BLaER1 (cell line): ENCODE measurements at regions not wholly inside any gene's neighbourhood (a gene's known extent, or its start where the extent isn't known, plus 50 kb on each side); places are given as distances from the start of the nearest gene placed in this dataset.

ENCODE experiments used
- H3K27ac ChIP-seq: shearing (Covaris generic); formaldehyde crosslinking; 2 replicates; pipeline ENCODE4 v1.8.1; 2022
- H3K27me3 ChIP-seq: shearing (Covaris generic); formaldehyde crosslinking; 2 replicates; pipeline ENCODE4 v1.8.1; 2022
- H3K36me3 ChIP-seq: shearing (Covaris generic); formaldehyde crosslinking; 2 replicates; pipeline ENCODE4 v1.8.1; 2022
- H3K4me1 ChIP-seq: shearing (Covaris generic); formaldehyde crosslinking; 2 replicates; pipeline ENCODE4 v1.8.1; 2022
- H3K4me2 ChIP-seq: shearing (Covaris generic); formaldehyde crosslinking; 2 replicates; pipeline ENCODE4 v1.8.1; 2022
- H3K4me3 ChIP-seq: shearing (Covaris generic); formaldehyde crosslinking; 2 replicates; pipeline ENCODE4 v1.8.1; 2022
- H3K9ac ChIP-seq: shearing (Covaris generic); formaldehyde crosslinking; 2 replicates; pipeline ENCODE4 v1.8.1; 2022
- H3K9me3 ChIP-seq: shearing (Covaris generic); formaldehyde crosslinking; 2 replicates; pipeline ENCODE4 v1.8.1; 2022
- H4K20me1 ChIP-seq: shearing (Covaris generic); formaldehyde crosslinking; 2 replicates; pipeline ENCODE4 v1.8.1; 2022
- Cebpa-rat ChIP-seq: shearing (Covaris generic); IDR thresholded peaks from 2 replicates; pipeline ENCODE4 v1.8.1; 2022

DNA sequence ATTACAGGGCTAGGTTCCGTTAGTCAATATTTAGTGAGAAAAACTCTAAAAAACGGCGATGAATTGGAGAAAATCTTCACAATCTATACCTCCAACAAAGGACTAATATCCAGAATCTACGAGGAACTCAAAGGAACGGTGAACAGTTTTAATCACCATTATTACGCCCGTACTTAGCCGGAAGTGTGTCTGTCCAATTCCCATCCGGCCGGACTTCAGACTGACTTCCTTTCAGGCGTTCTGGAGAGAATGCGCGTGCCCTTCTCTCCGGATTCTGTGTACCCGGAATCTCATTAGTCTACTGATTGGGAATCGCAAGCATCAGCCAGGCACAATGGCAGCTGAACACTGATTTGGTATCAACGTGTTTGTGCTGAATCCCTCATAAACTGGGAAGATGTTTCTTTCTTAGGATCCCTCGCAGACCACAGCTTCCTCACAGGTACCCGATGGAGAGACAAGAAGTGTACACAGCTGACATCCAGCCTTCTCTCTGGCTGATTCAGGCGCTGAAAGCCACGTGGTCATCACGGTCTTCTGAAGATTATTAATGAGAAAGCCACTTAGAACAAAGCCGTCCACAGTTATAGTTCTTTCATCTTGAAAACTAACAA is 239.9 kb downstream of the ZNF516 start:
- Histone ChIP-seq H3K4me2 (no peak overlapping the region), H4K20me1 (no peaks in the 10 kb centered on the region), H3K27ac (no peak overlapping the region), H3K9ac (no peak overlapping the region), H3K9me3 (no peaks in the 10 kb centered on the region), H3K36me3 (no peaks in the 10 kb centered on the region), H3K4me3 (no peak overlapping the region), H3K4me1 (no peaks in the 10 kb centered on the region), H3K27me3 (no peaks in the 10 kb centered on the region)
- TF ChIP-seq Cebpa-rat = no peak

GRCh38 chr18:76252880-76253279 is 242.2 kb downstream of the ZNF516 start:
- Histone ChIP-seq H3K4me3 (no peak overlapping the region), H3K27ac (no peak overlapping the region), H3K4me2 (no peak overlapping the region), H3K4me1 (no peaks in the 10 kb centered on the region), H3K9me3 (no peaks in the 10 kb centered on the region), H4K20me1 (no peaks in the 10 kb centered on the region), H3K36me3 (no peaks in the 10 kb centered on the region), H3K9ac (no peak overlapping the region), H3K27me3 (no peaks in the 10 kb centered on the region)
- no peak for TF ChIP-seq Cebpa-rat

DNA sequence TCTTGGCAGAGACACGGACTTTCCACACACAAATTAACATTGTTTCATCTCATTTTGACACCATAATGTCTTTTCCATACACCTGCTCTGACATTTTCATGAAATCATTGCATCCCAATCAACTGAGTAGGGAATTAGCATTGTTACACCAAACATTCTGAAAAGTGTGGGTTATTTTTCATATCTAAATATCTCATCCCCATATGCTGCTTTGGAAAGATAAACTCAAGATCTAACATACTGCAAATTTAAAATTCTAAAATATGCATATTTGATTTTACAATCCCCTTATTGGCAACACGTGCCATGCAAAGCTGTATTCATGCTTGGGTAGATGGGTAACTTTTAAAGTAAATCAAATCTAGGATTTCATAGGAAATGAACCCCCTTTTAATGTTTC is 242.9 kb downstream of the ZNF516 start:
- Histone ChIP-seq H3K36me3 (no peaks in the 10 kb centered on the region), H3K9me3 (no peaks in the 10 kb centered on the region), H3K4me1 (no peaks in the 10 kb centered on the region), H3K4me3 (no peak overlapping the region), H3K27me3 (no peaks in the 10 kb centered on the region), H3K4me2 (no peak overlapping the region), H4K20me1 (no peaks in the 10 kb centered on the region), H3K9ac (no peak overlapping the region), H3K27ac (no peak overlapping the region)
- TF ChIP-seq Cebpa-rat = no peak

GRCh38 chr18:76251691-76252090 is 243.4 kb downstream of the ZNF516 start:
- no peaks in the 10 kb centered on the region for H3K4me1 ChIP-seq
- H3K27me3 ChIP-seq = no peaks in the 10 kb centered on the region
- no peak overlapping the region for H3K4me3 ChIP-seq
- no peaks in the 10 kb centered on the region for H4K20me1 ChIP-seq
- H3K4me2 ChIP-seq = no peak overlapping the region
- no peaks in the 10 kb centered on the region for H3K9me3 ChIP-seq
- no peak overlapping the region for H3K27ac ChIP-seq
- no peak for TF ChIP-seq Cebpa-rat
- H3K9ac ChIP-seq = no peak overlapping the region
- H3K36me3 ChIP-seq = no peaks in the 10 kb centered on the region

DNA sequence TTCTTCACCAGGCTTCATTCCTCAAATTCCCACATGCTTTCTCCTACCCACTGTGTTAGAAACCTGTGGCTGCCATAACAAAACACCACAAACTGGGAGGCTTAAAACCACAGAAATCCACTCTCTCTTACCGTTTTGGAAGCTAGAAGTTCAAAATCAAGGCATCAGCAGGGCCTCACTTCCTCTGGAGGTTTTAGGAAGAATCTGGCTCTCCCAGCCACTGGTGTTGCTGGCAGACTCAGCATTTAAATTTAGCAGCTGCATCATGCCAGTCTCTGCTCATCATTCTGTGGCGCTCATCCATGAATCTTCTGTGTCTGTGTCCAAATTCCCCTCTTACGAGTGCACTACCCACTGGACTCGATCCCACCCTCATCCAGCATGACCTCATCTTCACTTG is 248.5 kb downstream of the ZNF516 start:
- H3K36me3 ChIP-seq = no peaks in the 10 kb centered on the region
- H3K9ac ChIP-seq = no peak overlapping the region
- no peak overlapping the region for H3K4me2 ChIP-seq
- no peaks in the 10 kb centered on the region for H4K20me1 ChIP-seq
- no peak overlapping the region for H3K4me3 ChIP-seq
- H3K4me1 ChIP-seq = no peaks in the 10 kb centered on the region
- TF ChIP-seq Cebpa-rat = no peak
- H3K27ac ChIP-seq = no peak overlapping the region
- H3K9me3 ChIP-seq = no peaks in the 10 kb centered on the region
- H3K27me3 ChIP-seq = no peaks in the 10 kb centered on the region

- H3K27me3 ChIP-seq = no peaks in the 10 kb centered on the region
Measured at GRCh38 chr18:76234676-76235060, 260.4 kb downstream of the ZNF516 start.

GRCh38 chr18:76233876-76234675 is 261.0 kb downstream of the ZNF516 start:
- Histone ChIP-seq H3K36me3 (no peaks in the 10 kb centered on the region), H3K27me3 (no peaks in the 10 kb centered on the region), H3K9ac (no peak overlapping the region), H4K20me1 (no peaks in the 10 kb centered on the region), H3K4me3 (no peak overlapping the region), H3K9me3 (peaks cover 16% of the 10 kb centered on the region), H3K4me2 (no peak overlapping the region), H3K27ac (no peak overlapping the region), H3K4me1 (no peaks in the 10 kb centered on the region)
- no peak for TF ChIP-seq Cebpa-rat

More at GRCh38 chr18:76234676-76235060, 260.4 kb downstream of the ZNF516 start:
- Histone ChIP-seq H3K9ac (no peak overlapping the region), H3K27ac (no peak overlapping the region), H3K36me3 (no peaks in the 10 kb centered on the region), H3K4me1 (no peaks in the 10 kb centered on the region), H3K9me3 (peaks cover 16% of the 10 kb centered on the region), H3K4me2 (no peak overlapping the region), H4K20me1 (no peaks in the 10 kb centered on the region), H3K4me3 (no peak overlapping the region)
- TF ChIP-seq Cebpa-rat = no peak

DNA sequence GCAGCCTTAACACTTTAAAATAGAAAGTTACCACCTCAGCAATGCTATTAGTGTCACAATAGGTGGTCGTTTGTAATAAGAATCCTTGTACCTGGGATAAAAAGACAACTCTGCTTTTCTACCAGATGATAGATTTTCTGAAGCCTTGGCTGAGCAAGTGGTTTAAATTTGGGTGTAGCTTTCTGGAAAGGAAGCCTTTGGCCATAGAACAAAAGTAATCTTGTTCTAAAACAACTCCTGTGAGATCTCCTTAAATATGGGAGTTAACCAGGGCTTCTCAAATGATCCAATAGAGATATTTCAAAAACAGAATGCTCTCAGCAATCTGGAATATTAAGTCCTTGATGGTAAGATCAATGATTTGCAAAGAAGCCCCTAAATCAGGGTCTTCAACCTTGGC is 261.6 kb downstream of the ZNF516 start:
- Histone ChIP-seq H3K4me3 (no peak overlapping the region), H3K9me3 (peaks cover 13% of the 10 kb centered on the region), H3K9ac (no peak overlapping the region), H3K36me3 (no peaks in the 10 kb centered on the region), H3K27me3 (no peaks in the 10 kb centered on the region), H3K27ac (no peak overlapping the region), H3K4me2 (no peak overlapping the region), H4K20me1 (no peaks in the 10 kb centered on the region), H3K4me1 (no peaks in the 10 kb centered on the region)
- no peak for TF ChIP-seq Cebpa-rat

DNA sequence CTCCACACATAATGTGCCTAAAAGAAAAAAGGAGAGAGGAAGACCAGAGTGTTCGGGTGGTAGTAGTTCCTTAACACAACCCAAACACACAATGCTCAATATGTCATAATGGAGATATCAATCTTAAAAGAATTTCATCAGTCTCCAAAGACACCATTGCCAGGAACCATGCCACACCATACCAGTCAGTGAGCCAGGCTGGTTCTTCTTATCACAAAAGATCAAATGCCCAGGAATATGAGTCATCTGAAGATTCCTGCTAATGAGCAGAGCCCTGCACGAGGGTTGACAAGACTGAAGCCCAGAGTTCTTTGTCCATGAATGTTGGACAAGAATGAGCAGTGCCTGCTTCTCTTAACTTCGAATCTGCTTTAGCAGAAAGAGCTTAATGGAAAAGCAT is 262.3 kb downstream of the ZNF516 start:
- no peaks in the 10 kb centered on the region for H4K20me1 ChIP-seq
- H3K9ac ChIP-seq = no peak overlapping the region
- peaks cover 6% of the 10 kb centered on the region; the same call in 1 of the 2 replicates for H3K9me3 ChIP-seq
- H3K36me3 ChIP-seq = no peaks in the 10 kb centered on the region
- H3K27me3 ChIP-seq = no peaks in the 10 kb centered on the region
- H3K4me2 ChIP-seq = no peak overlapping the region
- no peak overlapping the region for H3K4me3 ChIP-seq
- H3K27ac ChIP-seq = no peak overlapping the region
- H3K4me1 ChIP-seq = no peaks in the 10 kb centered on the region
- TF ChIP-seq Cebpa-rat = no peak

DNA sequence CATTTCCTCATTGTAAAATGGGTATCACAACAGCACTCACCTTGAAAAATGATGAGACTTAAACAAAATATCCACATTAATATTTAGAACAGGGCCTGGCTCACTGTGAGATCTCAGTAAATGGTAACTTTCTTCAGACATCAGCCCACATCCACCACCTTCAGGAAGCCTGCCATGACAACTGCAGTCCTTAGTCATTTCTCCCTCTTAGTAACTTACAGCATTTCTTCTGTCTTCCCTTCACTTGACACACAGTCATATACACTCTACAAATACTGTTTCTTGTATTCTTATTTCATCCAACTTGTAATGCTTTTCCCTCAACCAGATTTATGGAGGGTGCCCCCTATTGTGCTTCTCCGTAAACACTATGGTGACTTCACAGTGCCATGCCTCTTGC is 263.0 kb downstream of the ZNF516 start:
- no peaks in the 10 kb centered on the region for H3K27me3 ChIP-seq
- H4K20me1 ChIP-seq = no peaks in the 10 kb centered on the region
- no peak for TF ChIP-seq Cebpa-rat
- no peak overlapping the region for H3K9ac ChIP-seq
- no peak overlapping the region for H3K4me3 ChIP-seq
- H3K4me2 ChIP-seq = no peak overlapping the region
- H3K27ac ChIP-seq = no peak overlapping the region
- no peaks in the 10 kb centered on the region for H3K36me3 ChIP-seq
- 0 out of 2 replicates have a peak, but pooled peaks cover under 1% of the 10 kb centered on the region for H3K9me3 ChIP-seq
- no peaks in the 10 kb centered on the region for H3K4me1 ChIP-seq
